DOHH2 (cell line): ENCODE measurements at regions not wholly inside any gene's neighbourhood (a gene's known extent, or its start where the extent isn't known, plus 50 kb on each side); places are given as distances from the start of the nearest gene placed in this dataset.
"Not testable (repeated sequence)": the region's sequence is repeated elsewhere in the genome, so short reads cannot be mapped to it uniquely, and the experiment has no call there.

Experiments
- CTCF ChIP-seq: fragments of 200-600 bp; sonication (generic); IDR thresholded peaks from one replicate; pipeline ENCODE4 v1.5.1; 2014; ENCODE audit warnings: antibody characterized with exemption, mild to moderate bottlenecking, low read depth, low read length; ENCODE audit not compliant: poor library complexity, severe bottlenecking
- EZH2phosphoT487 ChIP-seq: fragments of 200-600 bp; sonication (generic); IDR thresholded peaks from 2 replicates; pipeline ENCODE4 v1.6.1; 2017; ENCODE audit warnings: borderline replicate concordance, mild to moderate bottlenecking, antibody characterized with exemption, low read length, moderate library complexity, mixed read lengths

GRCh38 chr2:87488021-87488420, 259.9 kb upstream of the PLGLB2 start:
- TF ChIP-seq CTCF, EZH2phosphoT487: not testable (repeated sequence)
